Stimulated activated CD8-positive, alpha-beta memory T cell treated with anti-CD3 and anti-CD28 coated beads, Interleukin-7, amount 100 ng/mL, for 4 hours (primary cell): ENCODE measurements at regions not wholly inside any gene's neighbourhood (a gene's known extent, or its start where the extent isn't known, plus 50 kb on each side); places are given as distances from the start of the nearest gene placed in this dataset.

Experiments used
- DNase-seq, 2 donors: peaks; one replicate each; pipeline ENCODE4 v3.0.0-alpha.2; 2020; ENCODE audit warnings: low read depth in 2 of 2

GRCh38 chr4:152159773-152160172 is 376.1 kb downstream of the FBXW7 start:
- no peak for DNase-seq

GRCh38 chr4:152158225-152158624 is 377.7 kb downstream of the FBXW7 start:
- DNase-seq = no peak

- no peak for DNase-seq
Measured at GRCh38 chr4:152157629-152158028, 378.3 kb downstream of the FBXW7 start.

- no peak for DNase-seq
Measured at GRCh38 chr4:152156442-152156841, 379.4 kb downstream of the FBXW7 start.

GRCh38 chr4:152155070-152155469 is 380.8 kb downstream of the FBXW7 start:
- no peak for DNase-seq

GRCh38 chr4:152154433-152154832 is 381.5 kb downstream of the FBXW7 start:
- DNase-seq = no peak

- no peak for DNase-seq
Measured at GRCh38 chr4:152153476-152154270, 382.2 kb downstream of the FBXW7 start.

- no peak for DNase-seq
Measured at GRCh38 chr4:152150214-152150613, 385.7 kb downstream of the FBXW7 start.

- DNase-seq = no peak
Measured at GRCh38 chr4:152149745-152150144, 386.1 kb downstream of the FBXW7 start.

GRCh38 chr4:152148057-152148456 is 387.2 kb upstream of the GATB start:
- DNase-seq = no peak

- no peak for DNase-seq
Measured at GRCh38 chr4:152146244-152146643, 385.4 kb upstream of the GATB start.

GRCh38 chr4:152143806-152144205 is 383.0 kb upstream of the GATB start:
- DNase-seq = no peak

- no peak for DNase-seq
Measured at GRCh38 chr4:152138451-152138850, 377.6 kb upstream of the GATB start.

- no peak for DNase-seq
Measured at GRCh38 chr4:152132776-152133175, 372.0 kb upstream of the GATB start.

- DNase-seq = no peak
Measured at GRCh38 chr4:152128356-152128755, 367.5 kb upstream of the GATB start.

- no peak for DNase-seq
Measured at GRCh38 chr4:152126238-152126637, 365.4 kb upstream of the GATB start.

- DNase-seq = no peak
Measured at GRCh38 chr4:152118819-152119553, 358.2 kb upstream of the GATB start.

- no peak for DNase-seq
Measured at GRCh38 chr4:152117933-152118507, 357.2 kb upstream of the GATB start.

GRCh38 chr4:152117520-152117919 is 356.7 kb upstream of the GATB start:
- no peak for DNase-seq

GRCh38 chr4:152117054-152117453 is 356.2 kb upstream of the GATB start:
- DNase-seq = no peak

- DNase-seq = no peak
Measured at GRCh38 chr4:152115794-152116193, 355.0 kb upstream of the GATB start.

- no peak for DNase-seq
Measured at GRCh38 chr4:152115118-152115517, 354.3 kb upstream of the GATB start.

GRCh38 chr4:152114562-152114961 is 353.8 kb upstream of the GATB start:
- no peak for DNase-seq
